ENCODE measurements at regions not wholly inside any gene's neighbourhood (a gene's known extent, or its start where the extent isn't known, plus 50 kb on each side); places are given as distances from the start of the nearest gene placed in this dataset.
"Not testable (repeated sequence)": the region's sequence is repeated elsewhere in the genome, so short reads cannot be mapped to it uniquely, and the experiment has no call there.

- no peak for DNase-seq
These were observed 920.1 kb downstream of the FLRT2 start for GRCh38 chr14:86450085-86450484.

- DNase-seq = no peak
These were observed 912.2 kb downstream of the FLRT2 start for GRCh38 chr14:86442135-86442534.

- no peak for DNase-seq
These were observed 900.9 kb downstream of the FLRT2 start for GRCh38 chr14:86430853-86431252.

GRCh38 chr14:86423214-86423613 lies 893.3 kb downstream of the FLRT2 start:
- DNase-seq = no peak

- DNase-seq = no peak
These were observed 890.2 kb downstream of the FLRT2 start for GRCh38 chr14:86420131-86420530.

GRCh38 chr14:86414146-86414545 lies 884.2 kb downstream of the FLRT2 start:
- no peak for DNase-seq

- DNase-seq = no peak
These were observed 875.2 kb downstream of the FLRT2 start for GRCh38 chr14:86404989-86405649.

- DNase-seq = no peak
These were observed 874.5 kb downstream of the FLRT2 start for GRCh38 chr14:86404425-86404824.

GRCh38 chr14:86402545-86402944 lies 872.6 kb downstream of the FLRT2 start:
- DNase-seq = no peak

GRCh38 chr14:86391085-86391484 lies 861.1 kb downstream of the FLRT2 start:
- no peak for DNase-seq

- no peak for DNase-seq
These were observed 858.3 kb downstream of the FLRT2 start for GRCh38 chr14:86388216-86388615.

- no peak for DNase-seq
These were observed 843.9 kb downstream of the FLRT2 start for GRCh38 chr14:86373886-86374285.

- no peak for DNase-seq
These were observed 842.5 kb downstream of the FLRT2 start for GRCh38 chr14:86372402-86372801.

- no peak for DNase-seq
These were observed 834.7 kb downstream of the FLRT2 start for GRCh38 chr14:86364634-86365033.

- DNase-seq = no peak
These were observed 833.6 kb downstream of the FLRT2 start for GRCh38 chr14:86363576-86363975.

- DNase-seq = no peak
These were observed 833.1 kb downstream of the FLRT2 start for GRCh38 chr14:86363047-86363446.

- no peak for DNase-seq
These were observed 827.9 kb downstream of the FLRT2 start for GRCh38 chr14:86357876-86358275.

- DNase-seq = no peak
These were observed 827.2 kb downstream of the FLRT2 start for GRCh38 chr14:86357119-86357518.

GRCh38 chr14:86346818-86347384 lies 817.0 kb downstream of the FLRT2 start:
- no peak for DNase-seq

- DNase-seq = no peak
These were observed 804.4 kb downstream of the FLRT2 start for GRCh38 chr14:86334355-86334754.

GRCh38 chr14:86333493-86333892 lies 803.5 kb downstream of the FLRT2 start:
- no peak for DNase-seq

- no peak for DNase-seq
These were observed 801.4 kb downstream of the FLRT2 start for GRCh38 chr14:86331341-86331740.

- no peak for DNase-seq
These were observed 791.2 kb downstream of the FLRT2 start for GRCh38 chr14:86321151-86321550.

GRCh38 chr14:86312154-86312665 lies 782.3 kb downstream of the FLRT2 start:
- DNase-seq = not testable (repeated sequence)

- no peak for DNase-seq
These were observed 781.2 kb downstream of the FLRT2 start for GRCh38 chr14:86311151-86311550.

All from T-helper 1 cell (primary cell).